ENCODE measurements at regions not wholly inside any gene's neighbourhood (a gene's known extent, or its start where the extent isn't known, plus 50 kb on each side); places are given as distances from the start of the nearest gene placed in this dataset.

GRCh38 chr14:61847861-61848260 is 85.6 kb downstream of the SNAPC1 start:
- intact Hi-C loops (cut with DNase I) = no loop called here
- TF ChIP-seq, protein P1, sequence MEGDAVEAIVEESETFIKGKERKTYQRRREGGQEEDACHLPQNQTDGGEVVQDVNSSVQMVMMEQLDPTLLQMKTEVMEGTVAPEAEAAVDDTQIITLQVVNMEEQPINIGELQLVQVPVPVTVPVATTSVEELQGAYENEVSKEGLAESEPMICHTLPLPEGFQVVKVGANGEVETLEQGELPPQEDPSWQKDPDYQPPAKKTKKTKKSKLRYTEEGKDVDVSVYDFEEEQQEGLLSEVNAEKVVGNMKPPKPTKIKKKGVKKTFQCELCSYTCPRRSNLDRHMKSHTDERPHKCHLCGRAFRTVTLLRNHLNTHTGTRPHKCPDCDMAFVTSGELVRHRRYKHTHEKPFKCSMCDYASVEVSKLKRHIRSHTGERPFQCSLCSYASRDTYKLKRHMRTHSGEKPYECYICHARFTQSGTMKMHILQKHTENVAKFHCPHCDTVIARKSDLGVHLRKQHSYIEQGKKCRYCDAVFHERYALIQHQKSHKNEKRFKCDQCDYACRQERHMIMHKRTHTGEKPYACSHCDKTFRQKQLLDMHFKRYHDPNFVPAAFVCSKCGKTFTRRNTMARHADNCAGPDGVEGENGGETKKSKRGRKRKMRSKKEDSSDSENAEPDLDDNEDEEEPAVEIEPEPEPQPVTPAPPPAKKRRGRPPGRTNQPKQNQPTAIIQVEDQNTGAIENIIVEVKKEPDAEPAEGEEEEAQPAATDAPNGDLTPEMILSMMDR (IDR thresholded peaks at IDR 0.05) = no peak
- DNase-seq (no peak), ATAC-seq (no peak)
- Histone ChIP-seq H3K9me3 (peaks cover 5% of the 10 kb centered on the region), H3K4me3 (no peak overlapping the region), H3K4me1 (no peaks in the 10 kb centered on the region), H3K27ac (no peak overlapping the region), H3K36me3 (no peaks in the 10 kb centered on the region), H3K27me3 (peaks cover 3% of the 10 kb centered on the region)

DNA sequence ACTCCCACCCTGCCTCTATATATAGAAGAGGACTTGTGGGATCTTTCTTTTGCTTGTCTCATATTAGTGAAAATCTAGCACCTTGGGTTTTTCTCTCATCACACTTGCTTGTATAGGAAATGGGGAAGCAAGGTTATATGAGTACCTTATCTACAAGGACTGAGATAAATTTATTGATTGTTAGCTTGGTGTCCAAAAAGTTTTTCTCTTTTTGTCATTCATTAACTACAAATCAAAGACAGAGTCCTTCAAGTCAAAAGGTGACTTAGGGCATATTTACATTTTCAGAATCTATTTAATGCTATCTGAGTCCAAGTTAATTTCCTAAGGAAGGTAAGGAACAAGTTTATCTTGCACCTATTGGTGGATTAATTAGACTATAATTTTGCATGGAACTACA is 92.7 kb downstream of the SNAPC1 start:
- no peak for ATAC-seq
- no peak overlapping the region for H3K27ac ChIP-seq
- H3K4me1 ChIP-seq = no peaks in the 10 kb centered on the region
- no peak for DNase-seq
- TF ChIP-seq, protein P1 (IDR thresholded peaks at IDR 0.05) = no peak
- H3K36me3 ChIP-seq = no peaks in the 10 kb centered on the region
- H3K4me3 ChIP-seq = no peak overlapping the region
- H3K27me3 ChIP-seq = no peaks in the 10 kb centered on the region
- intact Hi-C loops (cut with DNase I) = no loop called here
- no peaks in the 10 kb centered on the region for H3K9me3 ChIP-seq

DNA sequence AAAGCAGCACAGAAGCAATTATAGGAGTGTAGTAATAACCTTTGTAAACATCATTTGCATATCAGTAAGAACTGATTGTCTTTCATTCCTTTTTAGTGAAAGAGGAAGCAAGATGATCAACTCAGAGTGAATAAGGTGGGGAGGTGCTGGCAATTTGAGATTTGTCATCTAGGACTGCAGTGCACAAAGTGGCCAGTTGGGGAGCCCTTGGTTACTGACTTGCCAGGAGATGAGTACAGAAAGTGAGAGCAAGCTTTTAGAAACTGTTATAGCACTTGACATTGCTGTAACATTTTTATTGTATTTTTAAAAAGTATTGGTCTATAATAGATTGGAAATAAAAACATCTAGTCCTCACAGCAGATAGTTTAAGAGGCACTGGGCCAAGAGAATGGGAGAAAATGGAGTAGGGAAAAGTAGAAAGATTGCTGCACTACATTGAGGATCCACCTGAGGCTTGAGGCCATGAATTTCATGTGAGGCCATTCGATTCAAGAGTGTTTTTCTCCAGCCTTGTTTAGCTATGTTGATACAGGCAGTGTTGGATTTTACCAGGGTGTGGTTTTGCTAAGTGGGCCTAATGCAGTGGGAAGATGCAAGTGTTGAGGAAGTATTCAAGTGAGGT is 98.2 kb downstream of the SNAPC1 start:
- H3K9me3 ChIP-seq = no peaks in the 10 kb centered on the region
- DNase-seq = no peak
- no peaks in the 10 kb centered on the region for H3K27me3 ChIP-seq
- H3K36me3 ChIP-seq = no peaks in the 10 kb centered on the region
- intact Hi-C loops (cut with DNase I) = no loop called here
- peak; percentile 86 for ATAC-seq
- TF ChIP-seq, protein P1 (IDR thresholded peaks at IDR 0.05) = peak; percentile 89
- no peak overlapping the region for H3K27ac ChIP-seq
- H3K4me3 ChIP-seq = no peak overlapping the region
- no peaks in the 10 kb centered on the region for H3K4me1 ChIP-seq

- TF ChIP-seq, protein P1 (IDR thresholded peaks at IDR 0.05) = no peak
- H3K4me3 ChIP-seq = no peak overlapping the region
Observed at GRCh38 chr14:61861320-61861865, 99.2 kb downstream of the SNAPC1 start.

DNA sequence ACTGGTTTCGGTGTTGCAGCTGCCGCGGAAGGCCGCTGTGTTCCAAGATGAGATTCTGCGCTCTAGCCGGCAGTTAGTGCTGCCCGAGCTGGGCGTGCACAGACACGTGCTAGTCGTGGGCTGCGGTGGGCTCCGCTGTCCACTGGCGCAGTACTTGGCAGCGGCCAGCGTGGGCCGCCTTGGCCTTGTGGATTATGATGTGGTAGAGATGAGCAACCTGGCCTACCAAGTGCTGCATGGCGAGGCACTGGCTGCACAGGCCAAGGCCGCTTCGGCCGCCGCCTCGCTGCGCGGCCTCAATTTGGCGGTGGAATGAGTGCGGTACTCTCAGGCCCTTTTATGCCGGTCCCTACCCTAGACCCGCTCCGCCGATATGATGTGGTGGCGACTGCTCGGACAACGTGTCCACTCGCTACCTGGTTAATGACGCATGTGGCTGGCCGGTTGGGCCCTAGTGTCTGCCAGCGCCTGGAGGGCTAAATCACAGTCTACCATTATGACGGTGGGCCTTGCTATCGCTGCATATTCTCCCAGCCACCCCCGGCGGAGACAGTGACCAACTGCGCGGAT is 102.2 kb downstream of the SNAPC1 start:
- Histone ChIP-seq H3K4me1 (no peaks in the 10 kb centered on the region), H3K27ac (no peak overlapping the region), H3K4me3 (no peak overlapping the region), H3K27me3 (no peaks in the 10 kb centered on the region), H3K9me3 (no peaks in the 10 kb centered on the region), H3K36me3 (no peaks in the 10 kb centered on the region)
- TF ChIP-seq, protein P1 (IDR thresholded peaks at IDR 0.05) = no peak
- intact Hi-C loops (cut with DNase I) = no loop called here
- no peak for ATAC-seq
- DNase-seq = no peak

More at GRCh38 chr14:61861320-61861865, 99.2 kb downstream of the SNAPC1 start:
- Histone ChIP-seq H3K9me3 (no peaks in the 10 kb centered on the region), H3K27me3 (no peaks in the 10 kb centered on the region), H3K36me3 (no peaks in the 10 kb centered on the region), H3K27ac (no peak overlapping the region), H3K4me1 (no peaks in the 10 kb centered on the region)
- intact Hi-C loops (cut with DNase I) = no loop called here
- ATAC-seq (no peak), DNase-seq (no peak)

All from upper lobe of right lung (tissue), 1 donor.